Ishikawa (cell line): ENCODE measurements at regions not wholly inside any gene's neighbourhood (a gene's known extent, or its start where the extent isn't known, plus 50 kb on each side); places are given as distances from the start of the nearest gene placed in this dataset.

Source experiments
- CEBPB ChIP-seq: IDR thresholded peaks from 2 replicates; pipeline ENCODE4 v1.6.1; 2012
- CREB1 ChIP-seq: IDR thresholded peaks from 2 replicates; pipeline ENCODE4 v1.6.1; 2012; ENCODE audit warnings: low read depth
- EGR1 ChIP-seq: IDR thresholded peaks from 2 replicates; pipeline ENCODE4 v1.6.1; 2012
- EP300 ChIP-seq: IDR thresholded peaks from 2 replicates; pipeline ENCODE4 v1.6.1; 2012; ENCODE audit warnings: borderline replicate concordance
- FOXM1 ChIP-seq: IDR thresholded peaks from 2 replicates; pipeline ENCODE4 v1.6.1; 2012; ENCODE audit warnings: low read depth, borderline replicate concordance
- NFIC ChIP-seq: IDR thresholded peaks from 2 replicates; pipeline ENCODE4 v1.6.1; 2012
- RAD21 ChIP-seq: IDR thresholded peaks from 2 replicates; pipeline ENCODE4 v1.6.1; 2012; ENCODE audit warnings: low read depth
- TAF1 ChIP-seq: IDR thresholded peaks from 2 replicates; pipeline ENCODE4 v1.6.1; 2012; ENCODE audit warnings: low read depth, mild to moderate bottlenecking
- TCF12 ChIP-seq: IDR thresholded peaks from 2 replicates; pipeline ENCODE4 v1.6.1; 2012; ENCODE audit warnings: low read depth
- TEAD4 ChIP-seq: IDR thresholded peaks from 2 replicates; pipeline ENCODE4 v1.6.1; 2012
- YY1 ChIP-seq: IDR thresholded peaks from 2 replicates; pipeline ENCODE4 v1.6.1; 2012; ENCODE audit warnings: low read depth
- ZBTB7A ChIP-seq: IDR thresholded peaks from 2 replicates; pipeline ENCODE4 v1.6.1; 2012; ENCODE audit warnings: low read depth
- TF ChIP-seq, protein P1 (sequence below): IDR thresholded peaks from 2 replicates; pipeline ENCODE4 v1.6.1; 2012
- TF ChIP-seq, protein P2 (sequence below): IDR thresholded peaks from 2 replicates; pipeline ENCODE4 v1.6.1; 2012

DNA sequence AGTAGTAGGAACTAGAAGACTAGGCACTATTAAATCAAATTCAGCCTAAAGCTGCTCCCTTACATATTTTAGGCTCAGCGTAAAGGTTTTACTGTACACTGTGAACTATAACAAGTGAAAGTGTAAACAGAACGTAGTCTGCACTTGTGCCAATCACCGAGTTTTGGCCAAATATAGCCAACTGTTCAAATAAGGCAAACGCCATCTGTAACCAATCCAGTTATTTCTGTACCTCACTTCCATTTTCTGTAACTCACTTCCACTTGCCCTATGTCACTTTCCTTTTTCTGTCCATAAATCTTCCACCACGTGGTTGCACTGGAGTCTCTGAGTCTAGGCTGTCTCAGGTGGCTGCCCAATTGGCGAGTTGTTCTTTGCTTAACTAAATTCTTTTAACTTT is 2132.2 kb downstream of the LRRC4C start:
- TF ChIP-seq EGR1, result no peak
- no peak for TF ChIP-seq RAD21
- TF ChIP-seq EP300, result no peak
- TF ChIP-seq TEAD4, result no peak
- no peak for TF ChIP-seq TAF1
- no peak for TF ChIP-seq FOXM1
- TF ChIP-seq CEBPB, result no peak
- TF ChIP-seq TCF12, result no peak
- no peak for TF ChIP-seq YY1
- TF ChIP-seq NFIC, result no peak
- TF ChIP-seq, protein P1, sequence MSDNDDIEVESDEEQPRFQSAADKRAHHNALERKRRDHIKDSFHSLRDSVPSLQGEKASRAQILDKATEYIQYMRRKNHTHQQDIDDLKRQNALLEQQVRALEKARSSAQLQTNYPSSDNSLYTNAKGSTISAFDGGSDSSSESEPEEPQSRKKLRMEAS, result no peak
- TF ChIP-seq ZBTB7A, result no peak
- no peak for TF ChIP-seq CREB1
- TF ChIP-seq, protein P2, sequence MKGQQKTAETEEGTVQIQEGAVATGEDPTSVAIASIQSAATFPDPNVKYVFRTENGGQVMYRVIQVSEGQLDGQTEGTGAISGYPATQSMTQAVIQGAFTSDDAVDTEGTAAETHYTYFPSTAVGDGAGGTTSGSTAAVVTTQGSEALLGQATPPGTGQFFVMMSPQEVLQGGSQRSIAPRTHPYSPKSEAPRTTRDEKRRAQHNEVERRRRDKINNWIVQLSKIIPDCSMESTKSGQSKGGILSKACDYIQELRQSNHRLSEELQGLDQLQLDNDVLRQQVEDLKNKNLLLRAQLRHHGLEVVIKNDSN, result no peak
